Suprapubic skin (tissue), 4 donors: ENCODE measurements at regions not wholly inside any gene's neighbourhood (a gene's known extent, or its start where the extent isn't known, plus 50 kb on each side); places are given as distances from the start of the nearest gene placed in this dataset.

Source experiments
- DNase-seq, 2 donors: peaks; one replicate each; pipeline ENCODE4 v3.0.0-alpha.2; 2019; ENCODE audit warnings: low spot score in 2 of 2
- H3K27ac ChIP-seq: fragments of 200-600 bp; sonication (generic); one replicate; pipeline ENCODE4 v1.5.1; 2019
- H3K27me3 ChIP-seq: fragments of 200-600 bp; sonication (generic); one replicate; pipeline ENCODE4 v1.5.1; 2019
- H3K36me3 ChIP-seq: fragments of 200-600 bp; sonication (generic); one replicate; pipeline ENCODE4 v1.5.1; 2019
- H3K4me1 ChIP-seq: fragments of 200-600 bp; sonication (generic); one replicate; pipeline ENCODE4 v1.5.1; 2019
- H3K4me3 ChIP-seq: fragments of 200-600 bp; sonication (generic); one replicate; pipeline ENCODE4 v1.5.1; 2019; ENCODE audit warnings: mild to moderate bottlenecking
- H3K9me3 ChIP-seq: fragments of 200-600 bp; sonication (generic); one replicate; pipeline ENCODE4 v1.5.1; 2019
- CTCF ChIP-seq, 2 donors: fragments of 200-600 bp in 1 of 2; fragments of 450-650 bp in 1 of 2; sonication (generic) in 1 of 2; IDR thresholded peaks; one replicate each; pipeline ENCODE4 v1.5.1; 2016 to 2019; ENCODE audit warnings: antibody characterized with exemption in 2 of 2, mild to moderate bottlenecking in 1 of 2, moderate library complexity in 1 of 2
- EP300 ChIP-seq: sonication (generic); formaldehyde crosslinking; IDR thresholded peaks from one replicate; pipeline ENCODE4 v1.6.1; 2017; ENCODE audit warnings: antibody characterized with exemption
- POLR2A ChIP-seq, 2 donors: fragments of 450-650 bp; IDR thresholded peaks; one replicate each; pipeline ENCODE4 v1.6.1; 2017; ENCODE audit warnings: antibody characterized with exemption in 2 of 2, mild to moderate bottlenecking in 2 of 2, moderate library complexity in 2 of 2
- POLR2AphosphoS5 ChIP-seq, 3 donors: sonication (generic); formaldehyde crosslinking; IDR thresholded peaks; one replicate each; pipeline ENCODE4 v1.6.1; 2017; ENCODE audit warnings: antibody characterized with exemption in 3 of 3
- WGBS: methylation state at CpG from one replicate; pipeline ENCODE4 v1.1.5; 2018; 5-methylcytosine and 5-hydroxymethylcytosine counted together

DNA sequence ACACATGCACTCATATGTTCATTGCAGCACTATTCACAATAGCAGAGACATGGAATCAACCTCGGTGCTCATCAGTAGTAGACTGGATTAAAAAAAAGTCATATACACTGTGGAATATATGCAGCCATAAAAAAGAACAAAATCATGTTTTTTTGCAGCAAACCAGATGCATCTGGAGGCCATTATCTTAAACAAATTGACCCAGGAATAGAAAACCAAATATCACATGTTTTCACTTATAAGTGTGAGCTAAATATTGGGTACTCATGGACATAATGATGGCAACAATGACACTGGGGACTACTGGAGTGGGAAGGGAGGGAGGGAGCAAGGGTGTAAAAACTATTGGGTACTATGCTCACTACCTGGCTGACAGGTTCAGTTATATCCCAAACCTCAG lies 792.6 kb downstream of the EPHA4 start:
- TF ChIP-seq POLR2A (IDR thresholded peaks at IDR 0.05) = no peak
- TF ChIP-seq EP300 = no peak
- no peak for TF ChIP-seq POLR2AphosphoS5 (IDR thresholded peaks at IDR 0.05)
- no peak for TF ChIP-seq CTCF (IDR thresholded peaks at IDR 0.05)
- Histone ChIP-seq H3K4me1 (peaks cover 9% of the 10 kb centered on the region), H3K36me3 (no peaks in the 10 kb centered on the region), H3K9me3 (no peaks in the 10 kb centered on the region), H3K27ac (no peak overlapping the region), H3K27me3 (no peaks in the 10 kb centered on the region), H3K4me3 (no peak overlapping the region)
- DNase-seq = no peak
- 85% methylated on average over 1 of the region's 1 CpG for WGBS

- Histone ChIP-seq H3K4me1 (peaks cover 9% of the 10 kb centered on the region), H3K9me3 (no peaks in the 10 kb centered on the region), H3K36me3 (no peaks in the 10 kb centered on the region), H3K4me3 (no peak overlapping the region), H3K27me3 (no peaks in the 10 kb centered on the region), H3K27ac (no peak overlapping the region)
- no peak for DNase-seq
- TF ChIP-seq POLR2AphosphoS5 (IDR thresholded peaks at IDR 0.05) (no peak), CTCF (IDR thresholded peaks at IDR 0.05) (no peak), EP300 (no peak), POLR2A (IDR thresholded peaks at IDR 0.05) (no peak)
- 9% methylated on average over 2 of the region's 2 CpGs for WGBS
Measured at GRCh38 chr2:220779931-220780330, 792.2 kb downstream of the EPHA4 start.

DNA sequence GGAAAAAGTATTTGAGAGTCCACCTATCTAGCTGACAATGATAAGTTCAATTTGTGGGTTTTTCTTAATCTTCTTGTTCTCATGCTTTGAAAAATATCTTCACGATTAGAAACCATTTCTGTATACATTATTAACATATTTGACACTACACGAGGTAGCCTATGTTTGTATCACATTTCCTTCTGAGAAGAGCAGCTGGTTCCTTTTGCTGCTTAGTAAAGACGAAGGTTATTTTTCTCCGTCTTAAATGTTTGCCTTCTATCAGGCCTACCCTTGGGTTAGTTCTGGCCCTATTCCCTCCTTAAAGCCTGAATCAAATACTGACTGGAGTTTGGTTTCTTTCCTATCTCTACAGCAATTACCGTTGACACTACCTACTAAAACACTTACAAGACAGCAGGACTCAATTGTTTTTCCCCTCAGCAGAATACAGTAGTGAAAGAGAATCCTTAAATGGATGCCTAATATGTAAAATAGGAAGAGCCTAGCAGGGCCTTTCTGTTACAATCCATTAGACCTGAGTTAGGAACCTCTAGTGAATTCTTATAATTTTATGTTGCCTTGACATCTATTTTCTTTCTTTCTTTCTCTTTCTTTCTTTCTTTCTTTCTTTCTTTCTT lies 790.4 kb downstream of the EPHA4 start:
- Histone ChIP-seq H3K4me1 (peaks cover 9% of the 10 kb centered on the region), H3K27ac (no peak overlapping the region), H3K36me3 (no peaks in the 10 kb centered on the region), H3K9me3 (no peaks in the 10 kb centered on the region), H3K4me3 (no peak overlapping the region), H3K27me3 (no peaks in the 10 kb centered on the region)
- WGBS = 93% methylated on average over 5 of the region's 5 CpGs
- no peak for TF ChIP-seq CTCF (IDR thresholded peaks at IDR 0.05)
- TF ChIP-seq EP300 = no peak
- TF ChIP-seq POLR2AphosphoS5 (IDR thresholded peaks at IDR 0.05) = no peak
- TF ChIP-seq POLR2A (IDR thresholded peaks at IDR 0.05) = no peak
- no peak for DNase-seq

DNA sequence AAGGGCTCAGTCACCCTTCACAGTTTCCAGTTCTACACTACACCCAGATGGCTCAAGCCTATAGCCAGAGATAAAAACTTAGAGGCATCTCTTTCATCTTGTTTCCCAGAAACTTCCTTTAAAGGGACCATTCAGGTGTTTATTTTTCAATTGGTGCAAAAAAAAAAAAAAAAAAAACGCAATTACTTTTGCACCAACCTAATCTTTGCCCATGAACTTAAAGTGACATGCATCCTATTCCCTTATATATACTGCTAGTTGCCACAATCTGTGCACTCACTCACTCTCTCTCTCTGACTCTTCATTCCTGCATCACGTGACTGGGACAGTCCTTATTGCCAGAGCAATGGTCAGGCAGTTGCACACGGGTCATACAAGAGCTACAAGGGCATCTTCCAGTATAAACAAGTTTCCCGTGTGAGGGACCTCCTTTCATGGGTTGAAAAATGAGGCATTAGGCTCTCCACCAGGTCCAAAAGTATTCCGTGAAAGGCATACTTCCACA lies 789.4 kb downstream of the EPHA4 start:
- Histone ChIP-seq H3K4me3 (no peak overlapping the region), H3K4me1 (peaks cover 9% of the 10 kb centered on the region), H3K36me3 (no peaks in the 10 kb centered on the region), H3K27ac (no peak overlapping the region), H3K27me3 (no peaks in the 10 kb centered on the region), H3K9me3 (no peaks in the 10 kb centered on the region)
- WGBS = 88% methylated on average over 5 of the region's 5 CpGs
- TF ChIP-seq POLR2AphosphoS5 (IDR thresholded peaks at IDR 0.05) (no peak), CTCF (IDR thresholded peaks at IDR 0.05) (no peak), POLR2A (IDR thresholded peaks at IDR 0.05) (no peak), EP300 (no peak)
- DNase-seq = no peak

DNA sequence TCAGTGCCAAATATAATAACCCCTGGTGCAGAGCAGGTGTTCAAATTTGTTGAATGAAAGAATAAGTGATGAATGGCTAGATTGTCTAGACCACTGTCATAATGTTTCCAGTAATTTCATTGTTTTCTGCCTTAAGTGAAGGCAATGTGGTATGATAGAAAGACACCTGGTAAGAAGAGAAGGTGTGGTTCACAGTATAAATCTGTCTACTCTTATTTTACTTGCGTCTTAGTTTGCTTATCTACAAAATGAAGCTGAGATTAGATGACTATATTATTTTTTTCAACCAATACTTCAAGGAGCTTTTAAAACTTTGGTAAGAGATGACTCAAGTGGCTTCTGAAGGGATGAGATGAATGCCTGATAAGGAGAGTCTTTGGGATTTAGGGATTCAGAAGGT lies 788.4 kb downstream of the EPHA4 start:
- 50% methylated on average over 1 of the region's 1 CpG for WGBS
- DNase-seq = no peak
- Histone ChIP-seq H3K36me3 (no peaks in the 10 kb centered on the region), H3K27ac (no peak overlapping the region), H3K4me3 (no peak overlapping the region), H3K9me3 (no peaks in the 10 kb centered on the region), H3K27me3 (no peaks in the 10 kb centered on the region), H3K4me1 (peaks cover 9% of the 10 kb centered on the region)
- TF ChIP-seq POLR2AphosphoS5 (IDR thresholded peaks at IDR 0.05) = no peak
- TF ChIP-seq CTCF (IDR thresholded peaks at IDR 0.05) = no peak
- TF ChIP-seq POLR2A (IDR thresholded peaks at IDR 0.05) = no peak
- no peak for TF ChIP-seq EP300
